BJ (cell line): ENCODE measurements at regions not wholly inside any gene's neighbourhood (a gene's known extent, or its start where the extent isn't known, plus 50 kb on each side); places are given as distances from the start of the nearest gene placed in this dataset.

Experiments
- CTCF ChIA-PET: fragments of 350-600 bp; formaldehyde crosslinking; extraction: SDS; loops from one replicate; lab custom pipeline; 2021; ENCODE audit warnings: antibody characterized with exemption, inconsistent platforms; lab: Yijun Ruan, JAX
- POLR2A ChIA-PET: fragments of 300-600 bp; sonication (Branson Sonifier 250); formaldehyde crosslinking; extraction: SDS; loops from one replicate; lab custom pipeline; 2021; ENCODE audit warnings: antibody characterized with exemption; lab: Charles Lee
- DNase-seq: peaks from one replicate; pipeline ENCODE4 v3.0.0-alpha.2; 2011; ENCODE audit warnings: low read depth
- H3K27me3 ChIP-seq: 2 replicates; pipeline ENCODE4 v1.6.0; 2011; ENCODE audit warnings: low read length; ENCODE audit not compliant: control insufficient read depth, insufficient read depth
- H3K36me3 ChIP-seq: 2 replicates; pipeline ENCODE4 v1.5.1; 2011; ENCODE audit warnings: low read length; ENCODE audit not compliant: control insufficient read depth, insufficient read depth
- H3K4me3 ChIP-seq: 2 replicates; pipeline ENCODE4 v1.5.1; 2011; ENCODE audit warnings: low read depth, mild to moderate bottlenecking, control low read depth, low read length
- TF ChIP-seq, protein P1 (sequence below): IDR thresholded peaks from 2 replicates; pipeline ENCODE4 v1.5.1; 2011; ENCODE audit warnings: low read depth, mild to moderate bottlenecking, control low read depth, inconsistent platforms, low read length, moderate library complexity; ENCODE audit not compliant: insufficient read depth

DNA sequence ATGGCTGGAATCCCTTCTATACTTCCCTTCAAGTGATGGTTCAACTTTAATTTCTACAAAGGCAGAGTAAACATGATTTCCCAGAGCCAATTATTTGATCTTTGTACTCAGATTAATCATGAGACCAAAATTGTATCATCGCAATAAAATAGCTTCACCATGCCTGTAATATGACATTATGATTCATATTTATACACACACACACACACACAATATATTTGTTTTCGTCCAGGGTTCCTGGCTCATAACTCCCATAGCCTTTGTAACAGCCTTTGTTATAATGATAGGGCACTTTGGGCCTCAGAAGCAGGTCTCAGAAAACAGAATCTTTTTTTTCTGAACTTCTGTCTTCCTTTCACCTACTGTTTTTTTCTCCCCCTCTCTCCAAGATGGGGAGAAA, 270.6 kb downstream of the ADGRA3 start:
- ChIA-PET POLR2A (no interaction called here), CTCF (no interaction called here)

DNA sequence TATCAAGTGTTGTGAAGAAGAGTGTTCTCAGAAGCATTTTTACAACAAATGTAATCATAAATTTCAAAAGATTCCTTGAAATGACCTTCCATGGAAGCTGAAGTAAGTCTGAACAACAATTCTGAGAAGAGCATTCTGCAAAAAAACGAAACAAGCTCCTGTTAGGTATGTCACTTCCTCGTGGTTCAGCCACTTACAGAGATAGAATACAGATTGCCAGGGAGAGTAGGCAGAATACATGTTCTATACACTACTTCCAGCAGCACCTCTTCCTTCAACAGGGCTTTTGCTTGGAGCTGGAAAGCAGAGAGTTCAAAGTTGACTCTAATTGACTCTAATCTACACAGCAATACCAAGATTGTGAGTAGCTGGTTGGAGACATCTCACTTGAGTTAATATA, 274.5 kb downstream of the ADGRA3 start:
- Histone ChIP-seq H3K27me3 (peaks cover 2% of the 10 kb centered on the region; the same call in 1 of the 2 replicates), H3K4me3 (no peak overlapping the region), H3K36me3 (no peaks in the 10 kb centered on the region)
- no peak for DNase-seq
- TF ChIP-seq, protein P1, sequence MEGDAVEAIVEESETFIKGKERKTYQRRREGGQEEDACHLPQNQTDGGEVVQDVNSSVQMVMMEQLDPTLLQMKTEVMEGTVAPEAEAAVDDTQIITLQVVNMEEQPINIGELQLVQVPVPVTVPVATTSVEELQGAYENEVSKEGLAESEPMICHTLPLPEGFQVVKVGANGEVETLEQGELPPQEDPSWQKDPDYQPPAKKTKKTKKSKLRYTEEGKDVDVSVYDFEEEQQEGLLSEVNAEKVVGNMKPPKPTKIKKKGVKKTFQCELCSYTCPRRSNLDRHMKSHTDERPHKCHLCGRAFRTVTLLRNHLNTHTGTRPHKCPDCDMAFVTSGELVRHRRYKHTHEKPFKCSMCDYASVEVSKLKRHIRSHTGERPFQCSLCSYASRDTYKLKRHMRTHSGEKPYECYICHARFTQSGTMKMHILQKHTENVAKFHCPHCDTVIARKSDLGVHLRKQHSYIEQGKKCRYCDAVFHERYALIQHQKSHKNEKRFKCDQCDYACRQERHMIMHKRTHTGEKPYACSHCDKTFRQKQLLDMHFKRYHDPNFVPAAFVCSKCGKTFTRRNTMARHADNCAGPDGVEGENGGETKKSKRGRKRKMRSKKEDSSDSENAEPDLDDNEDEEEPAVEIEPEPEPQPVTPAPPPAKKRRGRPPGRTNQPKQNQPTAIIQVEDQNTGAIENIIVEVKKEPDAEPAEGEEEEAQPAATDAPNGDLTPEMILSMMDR: no peak
- ChIA-PET CTCF (interaction anchor here (1.3 kb wide), 1 partner anchor 137 kb away, joined by 3 read pairs; no protein-coding TSS in a partner anchor), POLR2A (no interaction called here)

More for the DNA sequence above, 270.6 kb downstream of the ADGRA3 start:
- Histone ChIP-seq H3K4me3 (no peak overlapping the region), H3K27me3 (no peaks in the 10 kb centered on the region), H3K36me3 (no peaks in the 10 kb centered on the region)
- no peak for DNase-seq
- TF ChIP-seq, protein P1: no peak

DNA sequence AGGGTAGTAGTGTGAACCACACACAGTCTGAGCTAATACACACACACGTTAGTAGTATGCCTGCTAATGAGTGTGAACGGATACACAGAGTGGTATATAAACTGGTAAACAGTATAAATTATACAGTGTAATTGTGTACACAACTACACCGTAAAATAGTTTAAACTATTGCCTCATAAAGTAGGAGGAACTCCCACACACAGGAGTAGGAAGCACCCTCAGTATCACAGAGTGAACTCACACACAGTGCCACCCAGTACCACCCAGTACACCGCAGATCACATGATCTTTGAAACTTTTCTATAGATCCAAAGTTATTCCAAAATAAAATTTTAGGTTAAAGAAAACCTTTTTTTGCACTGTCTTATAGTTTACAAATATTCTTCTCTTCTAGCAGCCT, 275.1 kb downstream of the ADGRA3 start:
- no peak for DNase-seq
- H3K36me3 ChIP-seq: no peaks in the 10 kb centered on the region
- ChIA-PET CTCF (interaction anchor here (1.3 kb wide), 1 partner anchor 136 kb away, joined by 3 read pairs; no protein-coding TSS in a partner anchor), POLR2A (no interaction called here)
- no peak overlapping the region for H3K4me3 ChIP-seq
- H3K27me3 ChIP-seq: peaks cover 2% of the 10 kb centered on the region; the same call in 1 of the 2 replicates
- TF ChIP-seq, protein P1: no peak

DNA sequence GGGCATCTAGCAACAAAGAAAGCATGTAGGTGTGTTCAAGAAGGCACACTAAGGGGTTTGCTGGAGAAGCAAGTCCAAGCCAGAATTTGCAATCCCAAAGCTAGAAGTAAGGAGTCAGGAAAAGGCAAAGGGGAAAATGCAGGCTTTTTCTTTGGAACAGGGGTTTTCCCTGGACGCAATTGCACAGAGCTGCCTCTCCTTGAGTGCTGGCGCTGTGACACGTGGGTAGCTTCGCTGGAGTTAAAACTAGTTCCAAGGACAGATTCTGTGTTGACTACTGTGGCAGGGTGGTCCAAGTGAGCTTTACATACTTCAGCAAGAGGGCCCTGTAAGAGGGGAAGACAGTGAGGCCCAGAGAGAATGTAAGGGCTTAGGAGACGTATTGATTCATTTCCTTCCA, 277.1 kb downstream of the ADGRA3 start:
- TF ChIP-seq, protein P1: no peak
- H3K27me3 ChIP-seq: peaks cover 2% of the 10 kb centered on the region; the same call in 1 of the 2 replicates
- no peak overlapping the region for H3K4me3 ChIP-seq
- H3K36me3 ChIP-seq: no peaks in the 10 kb centered on the region
- no peak for DNase-seq
- ChIA-PET CTCF (interaction anchor here (0.8 kb wide), 1 partner anchor 116 kb away, joined by 3 read pairs; no protein-coding TSS in a partner anchor), POLR2A (no interaction called here)

DNA sequence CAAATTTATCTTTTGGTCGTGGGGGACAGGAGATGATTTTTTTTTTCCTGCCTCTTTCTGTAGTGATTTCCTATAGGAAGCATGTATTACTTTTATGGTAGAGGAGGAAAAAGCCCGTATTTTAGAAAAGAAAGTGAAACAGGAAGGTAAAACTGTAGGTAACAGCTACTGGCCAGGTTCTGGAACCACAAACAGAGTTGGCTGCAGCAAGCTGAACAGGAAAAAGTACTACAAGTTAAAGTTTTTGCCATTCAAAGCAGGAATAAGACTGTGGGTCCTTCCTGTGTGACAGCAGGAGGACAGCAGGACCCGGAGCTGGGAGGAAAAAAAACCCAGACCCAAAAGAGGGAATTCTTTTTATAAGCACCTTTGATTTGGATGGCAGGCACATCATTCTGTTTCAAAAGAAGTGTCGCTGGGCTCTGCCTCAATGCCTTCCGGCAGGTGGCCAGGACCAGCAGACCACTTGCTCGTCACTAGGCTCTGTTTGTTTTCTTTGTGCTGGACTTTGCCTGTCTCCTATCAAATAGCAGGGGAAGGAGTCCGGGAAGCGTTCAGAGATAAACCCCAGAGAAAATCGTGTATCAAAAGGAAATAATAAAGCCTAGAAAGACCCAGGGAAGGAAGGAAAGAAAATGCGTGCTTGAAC, 277.9 kb downstream of the ADGRA3 start:
- Histone ChIP-seq H3K36me3 (no peaks in the 10 kb centered on the region), H3K4me3 (no peak overlapping the region), H3K27me3 (peaks cover 2% of the 10 kb centered on the region; the same call in 1 of the 2 replicates)
- ChIA-PET CTCF (interaction anchor here (0.8 kb wide), 1 partner anchor 115 kb away, joined by 3 read pairs; no protein-coding TSS in a partner anchor), POLR2A (no interaction called here)
- TF ChIP-seq, protein P1: no peak
- DNase-seq: no peak
